Gastroesophageal sphincter (tissue), 3 donors: ENCODE measurements at regions not wholly inside any gene's neighbourhood (a gene's known extent, or its start where the extent isn't known, plus 50 kb on each side); places are given as distances from the start of the nearest gene placed in this dataset.

ENCODE experiments used
- POLR2A ChIP-seq, 2 donors: fragments of 450-650 bp; IDR thresholded peaks; one replicate each; pipeline ENCODE4 v1.6.1; 2017; ENCODE audit warnings: antibody characterized with exemption in 2 of 2, mild to moderate bottlenecking in 2 of 2, moderate library complexity in 1 of 2
- POLR2AphosphoS5 ChIP-seq: sonication (generic); formaldehyde crosslinking; IDR thresholded peaks from one replicate; pipeline ENCODE4 v1.6.1; 2017; ENCODE audit warnings: antibody characterized with exemption
- TF ChIP-seq, protein P1 (sequence below), 4 experiments: fragments of 200-600 bp in 2 of 4; fragments of 450-650 bp in 2 of 4; sonication (generic) in 1 of 4; IDR thresholded peaks; one replicate each; pipeline ENCODE4 v1.5.1; 2017 to 2019; ENCODE audit warnings: antibody characterized with exemption in 4 of 4, mild to moderate bottlenecking in 2 of 4, moderate library complexity in 2 of 4

DNA sequence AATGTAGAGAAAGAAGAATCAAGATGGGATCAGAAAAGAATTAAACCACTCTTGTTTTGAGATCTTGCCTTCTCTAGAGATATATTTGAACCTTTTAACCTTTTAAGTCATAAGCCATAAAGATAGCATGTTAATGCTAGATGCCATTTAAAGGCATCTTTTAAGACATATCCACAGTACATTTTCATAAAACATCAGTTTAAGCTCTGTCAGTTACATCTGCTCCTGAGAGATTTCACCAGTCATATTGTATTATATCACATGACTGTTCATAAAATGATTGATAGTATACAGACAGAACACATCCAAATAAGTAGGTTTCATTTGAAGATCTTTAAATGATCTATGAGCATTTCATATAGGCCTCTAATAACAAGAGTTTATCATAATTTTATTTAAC, 1238.5 kb downstream of the SLC16A7 start:
- TF ChIP-seq, protein P1, sequence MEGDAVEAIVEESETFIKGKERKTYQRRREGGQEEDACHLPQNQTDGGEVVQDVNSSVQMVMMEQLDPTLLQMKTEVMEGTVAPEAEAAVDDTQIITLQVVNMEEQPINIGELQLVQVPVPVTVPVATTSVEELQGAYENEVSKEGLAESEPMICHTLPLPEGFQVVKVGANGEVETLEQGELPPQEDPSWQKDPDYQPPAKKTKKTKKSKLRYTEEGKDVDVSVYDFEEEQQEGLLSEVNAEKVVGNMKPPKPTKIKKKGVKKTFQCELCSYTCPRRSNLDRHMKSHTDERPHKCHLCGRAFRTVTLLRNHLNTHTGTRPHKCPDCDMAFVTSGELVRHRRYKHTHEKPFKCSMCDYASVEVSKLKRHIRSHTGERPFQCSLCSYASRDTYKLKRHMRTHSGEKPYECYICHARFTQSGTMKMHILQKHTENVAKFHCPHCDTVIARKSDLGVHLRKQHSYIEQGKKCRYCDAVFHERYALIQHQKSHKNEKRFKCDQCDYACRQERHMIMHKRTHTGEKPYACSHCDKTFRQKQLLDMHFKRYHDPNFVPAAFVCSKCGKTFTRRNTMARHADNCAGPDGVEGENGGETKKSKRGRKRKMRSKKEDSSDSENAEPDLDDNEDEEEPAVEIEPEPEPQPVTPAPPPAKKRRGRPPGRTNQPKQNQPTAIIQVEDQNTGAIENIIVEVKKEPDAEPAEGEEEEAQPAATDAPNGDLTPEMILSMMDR (IDR thresholded peaks at IDR 0.05): no peak
- TF ChIP-seq POLR2A (IDR thresholded peaks at IDR 0.05) (no peak), POLR2AphosphoS5 (no peak)
